ENCODE measurements at regions not wholly inside any gene's neighbourhood (a gene's known extent, or its start where the extent isn't known, plus 50 kb on each side); places are given as distances from the start of the nearest gene placed in this dataset.

- Mint-ChIP-seq H3K36me3 (ENCODE audit: insufficient read depth, unreplicated experiment) (no peaks in the 10 kb centered on the region), H3K4me3 (ENCODE audit: unreplicated experiment) (no peak overlapping the region), H3K27ac (ENCODE audit: unreplicated experiment) (no peak overlapping the region), H3K9me3 (ENCODE audit: unreplicated experiment) (no peaks in the 10 kb centered on the region), H3K27me3 (ENCODE audit: insufficient read depth, unreplicated experiment) (peaks cover 4% of the 10 kb centered on the region), H3K4me1 (ENCODE audit: low read depth, unreplicated experiment) (no peaks in the 10 kb centered on the region)
- CTCF ChIA-PET = no interaction called here
- no TSS peak for BruUV-seq (replicated peaks)
- Histone ChIP-seq H3K27me3 (replicated peaks; ENCODE audit: control insufficient read depth, insufficient read depth, low read length) (no peaks in the 10 kb centered on the region), H3K4me3 (ENCODE audit: low read depth, low read length) (no peak overlapping the region), H3K9me3 (no peaks in the 10 kb centered on the region), H3K36me3 (ENCODE audit: control insufficient read depth, insufficient read depth, low read length) (no peaks in the 10 kb centered on the region), H3K4me1 (no peaks in the 10 kb centered on the region)
- POLR2A ChIA-PET = no interaction called here
- no peak for DNase-seq
- intact Hi-C loops (cut with micrococcal nuclease; ENCODE audit: unreplicated experiment) = no loop called here
- TF ChIP-seq CTCF (IDR thresholded peaks at IDR 0.05; ENCODE audit: insufficient read depth in 1 of 2, low read depth in 1 of 2, low read length in 1 of 2, severe bottlenecking in 1 of 2, unreplicated experiment in 1 of 2) = no peak
Observed at GRCh38 chr10:14448197-14448990, 117.7 kb upstream of the FRMD4A start.

GRCh38 chr10:14447094-14447839 is 116.5 kb upstream of the FRMD4A start:
- no peak for DNase-seq
- intact Hi-C loops (cut with micrococcal nuclease; ENCODE audit: unreplicated experiment) = no loop called here
- no peaks in the 10 kb centered on the region for H3K4me1 ChIP-seq
- no peak overlapping the region for H3K27ac Mint-ChIP-seq (ENCODE audit: unreplicated experiment)
- H3K27me3 ChIP-seq (replicated peaks; ENCODE audit: control insufficient read depth, insufficient read depth, low read length) = no peaks in the 10 kb centered on the region
- BruUV-seq (replicated peaks) = no TSS peak
- no peak overlapping the region for H3K4me3 Mint-ChIP-seq (ENCODE audit: unreplicated experiment)
- no peaks in the 10 kb centered on the region for H3K9me3 ChIP-seq
- CTCF ChIA-PET = no interaction called here
- peaks cover 4% of the 10 kb centered on the region for H3K27me3 Mint-ChIP-seq (ENCODE audit: insufficient read depth, unreplicated experiment)
- POLR2A ChIA-PET = no interaction called here
- no peak for TF ChIP-seq CTCF (IDR thresholded peaks at IDR 0.05; ENCODE audit: insufficient read depth in 1 of 2, low read depth in 1 of 2, low read length in 1 of 2, severe bottlenecking in 1 of 2, unreplicated experiment in 1 of 2)
- no peaks in the 10 kb centered on the region for H3K9me3 Mint-ChIP-seq (ENCODE audit: unreplicated experiment)
- no peaks in the 10 kb centered on the region for H3K36me3 Mint-ChIP-seq (ENCODE audit: insufficient read depth, unreplicated experiment)
- no peaks in the 10 kb centered on the region for H3K36me3 ChIP-seq (ENCODE audit: control insufficient read depth, insufficient read depth, low read length)
- no peak overlapping the region for H3K4me3 ChIP-seq (ENCODE audit: low read depth, low read length)
- peaks cover under 1% of the 10 kb centered on the region for H3K4me1 Mint-ChIP-seq (ENCODE audit: low read depth, unreplicated experiment)

- POLR2A ChIA-PET = no interaction called here
- H3K4me1 ChIP-seq = peaks cover 5% of the 10 kb centered on the region; the same call in 1 of the 2 replicates
- no peaks in the 10 kb centered on the region for H3K36me3 ChIP-seq (ENCODE audit: control insufficient read depth, insufficient read depth, low read length)
- TF ChIP-seq CTCF (IDR thresholded peaks at IDR 0.05; ENCODE audit: insufficient read depth in 1 of 2, low read depth in 1 of 2, low read length in 1 of 2, severe bottlenecking in 1 of 2, unreplicated experiment in 1 of 2) = peak in 1 of 2 experiments; percentile 16
- H3K27me3 Mint-ChIP-seq (ENCODE audit: insufficient read depth, unreplicated experiment) = no peaks in the 10 kb centered on the region
- H3K4me1 Mint-ChIP-seq (ENCODE audit: low read depth, unreplicated experiment) = peaks cover 14% of the 10 kb centered on the region
- no peak for DNase-seq
- no peaks in the 10 kb centered on the region for H3K36me3 Mint-ChIP-seq (ENCODE audit: insufficient read depth, unreplicated experiment)
- H3K9me3 ChIP-seq = no peaks in the 10 kb centered on the region
- no peaks in the 10 kb centered on the region; the same call in 1 of the 2 replicates for H3K27me3 ChIP-seq (replicated peaks; ENCODE audit: control insufficient read depth, insufficient read depth, low read length)
- H3K27ac Mint-ChIP-seq (ENCODE audit: unreplicated experiment) = no peak overlapping the region
- CTCF ChIA-PET = interaction anchor here (1.2 kb wide), 1 partner anchor 54 kb away, joined by 4 read pairs; no protein-coding TSS in a partner anchor
- no peak overlapping the region for H3K4me3 ChIP-seq (ENCODE audit: low read depth, low read length)
- intact Hi-C loops (cut with micrococcal nuclease; ENCODE audit: unreplicated experiment) = no loop called here
- no TSS peak for BruUV-seq (replicated peaks)
- H3K4me3 Mint-ChIP-seq (ENCODE audit: unreplicated experiment) = no peak overlapping the region
- no peaks in the 10 kb centered on the region for H3K9me3 Mint-ChIP-seq (ENCODE audit: unreplicated experiment)
Observed at GRCh38 chr10:14439451-14440259, 108.9 kb upstream of the FRMD4A start.

Data from Caco-2 (cell line).